ENCODE measurements at regions not wholly inside any gene's neighbourhood (a gene's known extent, or its start where the extent isn't known, plus 50 kb on each side); places are given as distances from the start of the nearest gene placed in this dataset.

DNA sequence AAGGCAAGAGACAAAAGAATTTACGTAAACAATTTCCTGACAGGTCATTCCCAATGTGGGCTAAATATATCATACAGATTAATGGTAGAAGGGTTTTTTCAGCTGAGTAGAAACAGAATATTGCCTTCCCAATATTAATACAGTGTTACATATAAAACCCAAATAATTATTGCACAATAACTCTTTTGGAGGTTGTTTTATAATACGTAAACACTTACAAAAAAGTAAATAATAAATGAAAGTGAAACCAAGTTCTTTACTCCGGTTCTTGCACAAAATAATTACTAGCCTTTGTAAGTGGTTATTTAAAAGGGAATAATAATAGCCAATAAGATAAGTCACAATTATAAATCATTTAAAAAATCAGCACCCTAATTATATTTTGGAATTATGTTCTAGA is 118.6 kb upstream of the SSTR1 start:
- TF ChIP-seq ZNF501 (tag by site-specific recombination; IDR thresholded peaks at IDR 0.05), result no peak
- TF ChIP-seq ZNF146 (tag by site-specific recombination; IDR thresholded peaks at IDR 0.05), result no peak
- TF ChIP-seq ZNF394 (tag by site-specific recombination; IDR thresholded peaks at IDR 0.05; ENCODE audit: borderline replicate concordance), result no peak
- no peak for TF ChIP-seq ZNF707 (tag by site-specific recombination; IDR thresholded peaks at IDR 0.05)
- TF ChIP-seq ZEB2 (tag by site-specific recombination; IDR thresholded peaks at IDR 0.05), result no peak
